BJ (cell line): ENCODE measurements at regions not wholly inside any gene's neighbourhood (a gene's known extent, or its start where the extent isn't known, plus 50 kb on each side); places are given as distances from the start of the nearest gene placed in this dataset.

Source experiments
- CTCF ChIA-PET: fragments of 350-600 bp; formaldehyde crosslinking; extraction: SDS; loops from one replicate; lab custom pipeline; 2021; ENCODE audit warnings: antibody characterized with exemption, inconsistent platforms; lab: Yijun Ruan, JAX
- POLR2A ChIA-PET: fragments of 300-600 bp; sonication (Branson Sonifier 250); formaldehyde crosslinking; extraction: SDS; loops from one replicate; lab custom pipeline; 2021; ENCODE audit warnings: antibody characterized with exemption; lab: Charles Lee
- DNase-seq: peaks from one replicate; pipeline ENCODE4 v3.0.0-alpha.2; 2011; ENCODE audit warnings: low read depth
- H3K27me3 ChIP-seq: 2 replicates; pipeline ENCODE4 v1.6.0; 2011; ENCODE audit warnings: low read length; ENCODE audit not compliant: control insufficient read depth, insufficient read depth
- H3K36me3 ChIP-seq: 2 replicates; pipeline ENCODE4 v1.5.1; 2011; ENCODE audit warnings: low read length; ENCODE audit not compliant: control insufficient read depth, insufficient read depth
- H3K4me3 ChIP-seq: 2 replicates; pipeline ENCODE4 v1.5.1; 2011; ENCODE audit warnings: low read depth, mild to moderate bottlenecking, control low read depth, low read length
- TF ChIP-seq, protein P1 (sequence below): IDR thresholded peaks from 2 replicates; pipeline ENCODE4 v1.5.1; 2011; ENCODE audit warnings: low read depth, mild to moderate bottlenecking, control low read depth, inconsistent platforms, low read length, moderate library complexity; ENCODE audit not compliant: insufficient read depth

DNA sequence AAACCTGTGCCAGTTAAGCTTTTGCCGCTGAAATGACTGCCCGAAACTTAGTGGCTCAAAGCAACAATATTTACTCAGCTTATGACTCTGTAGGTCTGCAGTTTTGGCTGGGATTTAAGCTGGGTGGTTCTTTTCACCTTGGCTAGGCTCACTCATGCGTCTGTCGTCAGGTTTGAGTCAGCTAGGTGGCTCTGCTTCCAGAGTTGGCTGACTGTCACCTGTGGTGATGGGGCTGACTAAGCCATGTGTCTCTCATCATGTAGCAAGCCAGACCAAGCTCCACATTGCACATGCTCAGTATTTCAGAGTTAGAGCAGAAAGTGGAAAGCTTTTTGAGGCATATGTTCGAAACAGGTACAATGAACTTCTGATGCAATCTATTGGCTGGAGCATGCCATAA is 354.8 kb downstream of the MEIS1 start:
- H3K4me3 ChIP-seq, result no peak overlapping the region
- POLR2A ChIA-PET, result no interaction called here

GRCh38 chr2:66790651-66791181 is 355.8 kb downstream of the MEIS1 start:
- no peaks in the 10 kb centered on the region for H3K36me3 ChIP-seq
- TF ChIP-seq, protein P1, sequence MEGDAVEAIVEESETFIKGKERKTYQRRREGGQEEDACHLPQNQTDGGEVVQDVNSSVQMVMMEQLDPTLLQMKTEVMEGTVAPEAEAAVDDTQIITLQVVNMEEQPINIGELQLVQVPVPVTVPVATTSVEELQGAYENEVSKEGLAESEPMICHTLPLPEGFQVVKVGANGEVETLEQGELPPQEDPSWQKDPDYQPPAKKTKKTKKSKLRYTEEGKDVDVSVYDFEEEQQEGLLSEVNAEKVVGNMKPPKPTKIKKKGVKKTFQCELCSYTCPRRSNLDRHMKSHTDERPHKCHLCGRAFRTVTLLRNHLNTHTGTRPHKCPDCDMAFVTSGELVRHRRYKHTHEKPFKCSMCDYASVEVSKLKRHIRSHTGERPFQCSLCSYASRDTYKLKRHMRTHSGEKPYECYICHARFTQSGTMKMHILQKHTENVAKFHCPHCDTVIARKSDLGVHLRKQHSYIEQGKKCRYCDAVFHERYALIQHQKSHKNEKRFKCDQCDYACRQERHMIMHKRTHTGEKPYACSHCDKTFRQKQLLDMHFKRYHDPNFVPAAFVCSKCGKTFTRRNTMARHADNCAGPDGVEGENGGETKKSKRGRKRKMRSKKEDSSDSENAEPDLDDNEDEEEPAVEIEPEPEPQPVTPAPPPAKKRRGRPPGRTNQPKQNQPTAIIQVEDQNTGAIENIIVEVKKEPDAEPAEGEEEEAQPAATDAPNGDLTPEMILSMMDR, result no peak
- ChIA-PET POLR2A (no interaction called here), CTCF (interaction anchor here (0.7 kb wide), 2 partner anchors 51 to 1245 kb away, joined by 3 read pairs; no protein-coding TSS in a partner anchor)
- no peaks in the 10 kb centered on the region for H3K27me3 ChIP-seq
- DNase-seq, result no peak
- H3K4me3 ChIP-seq, result no peak overlapping the region

More for the DNA sequence above, 354.8 kb downstream of the MEIS1 start:
- no peaks in the 10 kb centered on the region for H3K27me3 ChIP-seq
- TF ChIP-seq, protein P1, result no peak
- no peak for DNase-seq
- no peaks in the 10 kb centered on the region for H3K36me3 ChIP-seq
- CTCF ChIA-PET, result interaction anchor here (1.5 kb wide), 1 partner anchor 10 kb away, joined by 3 read pairs; no protein-coding TSS in a partner anchor

GRCh38 chr2:66794070-66794469 is 359.1 kb downstream of the MEIS1 start:
- no peak for DNase-seq
- TF ChIP-seq, protein P1, result no peak
- no peaks in the 10 kb centered on the region for H3K36me3 ChIP-seq
- ChIA-PET POLR2A (no interaction called here), CTCF (interaction anchor here (1.0 kb wide), 1 partner anchor 10 kb away, joined by 3 read pairs; no protein-coding TSS in a partner anchor)
- H3K4me3 ChIP-seq, result no peak overlapping the region
- H3K27me3 ChIP-seq, result no peaks in the 10 kb centered on the region

- Histone ChIP-seq H3K27me3 (no peaks in the 10 kb centered on the region), H3K4me3 (no peak overlapping the region), H3K36me3 (no peaks in the 10 kb centered on the region)
- no peak for DNase-seq
- TF ChIP-seq, protein P1, result no peak
- ChIA-PET CTCF (interaction anchor here (1.0 kb wide), 2 partner anchors 10 kb away, joined by 3 read pairs; no protein-coding TSS in a partner anchor), POLR2A (no interaction called here)
Measured at GRCh38 chr2:66794551-66794950, 359.6 kb downstream of the MEIS1 start.

DNA sequence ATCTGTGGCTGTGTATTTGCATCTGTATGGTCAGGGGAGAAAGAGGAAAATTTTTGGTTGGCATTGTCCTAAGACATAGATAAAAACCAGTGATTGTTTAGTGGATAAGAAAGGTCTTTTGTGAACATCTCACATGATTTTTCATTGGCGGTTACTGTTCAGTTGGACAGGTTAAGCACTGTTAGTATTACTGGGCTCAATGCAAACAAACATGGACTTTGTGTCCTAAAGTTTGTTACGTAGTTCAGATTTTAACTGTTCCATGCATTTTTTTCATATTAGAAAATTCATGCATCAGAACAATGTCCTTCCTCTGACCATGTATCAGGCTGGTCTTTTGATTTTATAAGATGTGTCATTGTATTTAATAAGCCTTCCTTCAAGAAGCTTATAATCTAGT is 368.0 kb downstream of the MEIS1 start:
- no peaks in the 10 kb centered on the region for H3K36me3 ChIP-seq
- TF ChIP-seq, protein P1, result no peak
- no peak for DNase-seq
- ChIA-PET CTCF (interaction anchor here (0.7 kb wide), 1 partner anchor 639 kb away, joined by 3 read pairs; no protein-coding TSS in a partner anchor), POLR2A (interaction anchor here (0.6 kb wide), 2 partner anchors 183 to 1040 kb away, joined by 3 to 19 read pairs; no protein-coding TSS in a partner anchor)
- H3K4me3 ChIP-seq, result no peak overlapping the region
- H3K27me3 ChIP-seq, result no peaks in the 10 kb centered on the region
